PC-3 (cell line): ENCODE measurements at regions not wholly inside any gene's neighbourhood (a gene's known extent, or its start where the extent isn't known, plus 50 kb on each side); places are given as distances from the start of the nearest gene placed in this dataset.

Source experiments
- ATAC-seq: fragments of 200-7000 bp; cut with Tn5 transposase; 2 replicates; pipeline ENCODE4 v1.9.1; 2020; ENCODE audit warnings: mild to moderate bottlenecking, moderate library complexity
- BruUV-seq: library from RNA; stranded (reverse); fragments of 400-500 nt; replicated peaks from 2 replicates; lab custom pipeline; 2021; lab: Mats Ljungman, UMichigan
- CTCF ChIA-PET: fragments of 300-600 bp; sonication (Branson Sonifier 250); formaldehyde crosslinking; loops from one replicate; lab custom pipeline; 2022; ENCODE audit warnings: antibody characterized with exemption; lab: Charles Lee
- POLR2A ChIA-PET: fragments of 300-600 bp; sonication (Branson Sonifier 250); formaldehyde crosslinking; loops from one replicate; lab custom pipeline; 2022; ENCODE audit warnings: antibody characterized with exemption; ENCODE audit not compliant: unreplicated experiment; lab: Charles Lee
- DNase-seq: peaks from one replicate; pipeline ENCODE4 v3.0.0-alpha.2; 2015
- H2AFZ ChIP-seq: fragments of 300-600 bp; sonication (generic); 2 replicates; pipeline ENCODE4 v1.6.0; 2016; ENCODE audit warnings: antibody characterized with exemption, low read length
- H3F3A ChIP-seq: fragments of 300-600 bp; sonication (generic); one replicate; pipeline ENCODE4 v1.6.0; 2017; ENCODE audit warnings: antibody characterized with exemption, low read length, control low read depth, mild to moderate bottlenecking; ENCODE audit not compliant: unreplicated experiment
- H3K27ac ChIP-seq: fragments of 300-600 bp; sonication (generic); 2 replicates; pipeline ENCODE4 v1.5.1; 2016; ENCODE audit warnings: mild to moderate bottlenecking, low read length
- H3K27me3 ChIP-seq: fragments of 300-600 bp; sonication (generic); 2 replicates; pipeline ENCODE4 v1.6.1; 2016; ENCODE audit warnings: low read length, mixed read lengths
- H3K36me3 ChIP-seq: fragments of 300-600 bp; sonication (generic); 2 replicates; pipeline ENCODE4 v1.6.1; 2016; ENCODE audit warnings: low read depth, mixed run types, low read length, mixed read lengths
- H3K4me1 ChIP-seq: fragments of 300-600 bp; sonication (generic); 2 replicates; pipeline ENCODE4 v1.5.1; 2016; ENCODE audit warnings: low read length; ENCODE audit not compliant: insufficient read depth
- H3K4me2 ChIP-seq: fragments of 300-600 bp; sonication (generic); 2 replicates; pipeline ENCODE4 v1.6.0; 2016; ENCODE audit warnings: low read length
- H3K4me3 ChIP-seq: fragments of 300-600 bp; sonication (generic); 2 replicates; pipeline ENCODE4 v1.5.1; 2016; ENCODE audit warnings: mild to moderate bottlenecking, low read length, mixed read lengths
- H3K79me2 ChIP-seq: fragments of 300-600 bp; sonication (generic); 2 replicates; pipeline ENCODE4 v1.6.1; 2017; ENCODE audit warnings: low read length, mixed read lengths
- H3K9ac ChIP-seq: fragments of 300-600 bp; sonication (generic); 2 replicates; pipeline ENCODE4 v1.6.0; 2016; ENCODE audit warnings: mild to moderate bottlenecking, low read length
- H3K9me2 ChIP-seq: fragments of 300-600 bp; sonication (generic); replicated peaks from 2 replicates; pipeline ENCODE4 v1.6.1; 2016; ENCODE audit warnings: mixed run types, low read length, mixed read lengths
- H3K9me3 ChIP-seq: fragments of 300-600 bp; sonication (generic); 2 replicates; pipeline ENCODE4 v1.6.1; 2016; ENCODE audit warnings: low read length, mixed read lengths
- H4K20me1 ChIP-seq: fragments of 300-600 bp; sonication (generic); 2 replicates; pipeline ENCODE4 v1.6.1; 2016; ENCODE audit warnings: low read length, mixed read lengths
- CTCF ChIP-seq: fragments of 300-600 bp; sonication (generic); conservative IDR thresholded peaks from 2 replicates; pipeline ENCODE4 v1.5.1; 2017; ENCODE audit warnings: antibody characterized with exemption, low read depth, mild to moderate bottlenecking, low read length
- EZH2 ChIP-seq: fragments of 300-600 bp; sonication (generic); IDR thresholded peaks from one replicate; pipeline ENCODE4 v1.6.1; 2017; ENCODE audit warnings: antibody characterized with exemption, mild to moderate bottlenecking, low read length; ENCODE audit not compliant: unreplicated experiment
- EZH2phosphoT487 ChIP-seq: fragments of 300-600 bp; sonication (generic); IDR thresholded peaks from 2 replicates; pipeline ENCODE4 v1.6.1; 2018; ENCODE audit warnings: mild to moderate bottlenecking, antibody characterized with exemption, low read length, borderline replicate concordance
- intact Hi-C: fragments of 100-400 bp; cut with micrococcal nuclease; formaldehyde crosslinking; loops from 2 replicates; pipeline ENCODE4 v1.9.0; 2023

DNA sequence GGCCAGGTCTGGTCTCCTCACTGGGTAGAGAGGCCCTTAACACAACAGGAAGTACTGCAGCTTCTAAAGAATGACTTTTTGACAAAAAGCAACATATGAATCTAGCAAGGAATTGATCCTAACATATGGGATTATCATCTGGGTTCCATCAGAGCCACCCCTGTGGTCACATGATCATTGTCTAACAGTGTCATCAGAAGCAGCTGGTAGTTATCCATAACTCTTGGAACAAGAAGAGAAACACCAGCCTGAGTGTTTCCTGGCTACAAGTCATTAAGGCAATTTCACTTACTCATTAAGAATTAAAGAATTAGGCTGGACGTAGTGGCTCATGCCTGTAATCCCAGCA, 219.3 kb upstream of the ARID1B start:
- intact Hi-C loops = no loop called here
- no peaks in the 10 kb centered on the region for H3K79me2 ChIP-seq
- TF ChIP-seq EZH2phosphoT487 (no peak), EZH2 (no peak), CTCF (no peak)
- no peaks in the 10 kb centered on the region for H3K36me3 ChIP-seq
- H3K9me2 ChIP-seq = no peaks in the 10 kb centered on the region
- no peaks in the 10 kb centered on the region for H3F3A ChIP-seq
- ATAC-seq = no peak
- H3K9ac ChIP-seq = no peak overlapping the region
- no TSS peak for BruUV-seq
- H3K27ac ChIP-seq = no peak overlapping the region
- no peaks in the 10 kb centered on the region for H3K9me3 ChIP-seq
- H3K4me3 ChIP-seq = no peak overlapping the region
- H3K4me2 ChIP-seq = no peak overlapping the region
- no peaks in the 10 kb centered on the region for H3K4me1 ChIP-seq
- CTCF ChIA-PET = no interaction called here
- H2AFZ ChIP-seq = no peak overlapping the region
- H3K27me3 ChIP-seq = no peaks in the 10 kb centered on the region
- POLR2A ChIA-PET = no interaction called here
- no peak for DNase-seq
- no peaks in the 10 kb centered on the region for H4K20me1 ChIP-seq

DNA sequence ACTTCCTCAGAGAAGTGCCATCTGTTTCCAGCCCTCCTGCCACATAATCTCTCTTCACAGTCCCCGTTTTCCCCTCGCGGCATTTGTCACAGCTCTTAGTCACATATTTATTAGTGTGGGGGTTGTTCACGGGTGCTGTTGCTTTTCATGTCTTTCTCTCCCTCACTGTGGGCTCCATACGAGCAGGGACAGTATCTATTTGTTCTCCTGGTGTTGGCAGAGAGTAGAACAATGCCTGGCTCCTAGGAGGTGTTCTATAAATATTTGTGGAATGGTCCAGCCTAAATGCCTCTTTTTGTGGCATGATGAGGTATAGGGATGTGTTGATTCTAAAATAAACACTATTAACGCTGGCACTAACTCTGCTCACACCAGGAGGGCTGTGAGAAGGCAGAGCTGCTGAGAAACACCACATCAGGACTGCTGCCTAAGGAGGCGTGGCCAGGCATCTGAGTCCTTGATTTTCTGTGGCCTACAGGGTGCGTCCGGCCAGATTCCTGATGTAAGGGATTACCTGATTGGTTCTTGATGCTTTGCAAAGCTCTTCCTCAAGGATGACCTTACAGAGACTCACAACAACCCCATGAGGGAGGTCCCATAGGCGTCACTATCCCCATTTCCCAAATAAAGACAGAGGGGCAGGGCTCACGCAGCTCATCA, 219.8 kb upstream of the ARID1B start:
- Histone ChIP-seq H3K36me3 (no peaks in the 10 kb centered on the region), H3K79me2 (no peaks in the 10 kb centered on the region), H3K27ac (no peak overlapping the region), H3K4me2 (no peak overlapping the region), H3K9me2 (no peaks in the 10 kb centered on the region), H3F3A (no peaks in the 10 kb centered on the region), H3K9me3 (no peaks in the 10 kb centered on the region), H3K4me3 (no peak overlapping the region), H3K4me1 (no peaks in the 10 kb centered on the region), H3K27me3 (no peaks in the 10 kb centered on the region), H3K9ac (no peak overlapping the region), H4K20me1 (no peaks in the 10 kb centered on the region), H2AFZ (0 out of 2 replicates have a peak overlapping the region, but pooled peaks have one; percentile 13)
- BruUV-seq = no TSS peak
- intact Hi-C loops = no loop called here
- peak; percentile 61 for ATAC-seq
- TF ChIP-seq EZH2 (no peak), CTCF (no peak), EZH2phosphoT487 (no peak)
- ChIA-PET CTCF (no interaction called here), POLR2A (no interaction called here)
- DNase-seq = peak; percentile 17

DNA sequence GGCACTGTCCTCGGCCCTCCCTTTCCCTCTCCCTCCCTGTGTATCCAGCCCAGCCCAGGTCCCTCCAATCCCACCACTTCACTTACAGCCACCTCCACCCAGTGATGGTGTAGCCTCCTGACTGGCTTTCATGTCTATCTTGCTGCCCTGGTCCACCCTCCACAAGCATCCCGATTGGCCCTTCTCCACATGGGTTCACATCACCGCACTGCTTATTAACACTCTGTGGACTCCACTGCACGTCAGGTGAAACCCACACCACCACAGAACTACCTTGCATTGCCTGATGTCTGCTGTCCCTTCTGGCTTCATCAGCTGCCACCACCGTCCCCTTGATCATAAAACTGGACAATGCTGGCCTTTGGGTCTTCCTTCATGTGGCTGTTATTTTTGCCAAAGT, 220.4 kb upstream of the ARID1B start:
- H3K4me1 ChIP-seq = no peaks in the 10 kb centered on the region
- intact Hi-C loops = no loop called here
- H3K9ac ChIP-seq = no peak overlapping the region
- H3F3A ChIP-seq = no peaks in the 10 kb centered on the region
- ATAC-seq (no peak), DNase-seq (no peak)
- no peaks in the 10 kb centered on the region for H3K27me3 ChIP-seq
- POLR2A ChIA-PET = no interaction called here
- no peak overlapping the region for H3K27ac ChIP-seq
- H2AFZ ChIP-seq = no peak overlapping the region
- no peaks in the 10 kb centered on the region for H4K20me1 ChIP-seq
- CTCF ChIA-PET = no interaction called here
- H3K9me2 ChIP-seq = no peaks in the 10 kb centered on the region
- no peak for TF ChIP-seq EZH2phosphoT487
- TF ChIP-seq CTCF = no peak
- no peak for TF ChIP-seq EZH2
- H3K4me3 ChIP-seq = no peak overlapping the region
- H3K9me3 ChIP-seq = no peaks in the 10 kb centered on the region
- no peaks in the 10 kb centered on the region for H3K36me3 ChIP-seq
- H3K4me2 ChIP-seq = no peak overlapping the region
- BruUV-seq = no TSS peak
- no peaks in the 10 kb centered on the region for H3K79me2 ChIP-seq
